HUDEP-2 (cell line): ENCODE measurements at regions not wholly inside any gene's neighbourhood (a gene's known extent, or its start where the extent isn't known, plus 50 kb on each side); places are given as distances from the start of the nearest gene placed in this dataset.
"Not testable (repeated sequence)": the region's sequence is repeated elsewhere in the genome, so short reads cannot be mapped to it uniquely, and the experiment has no call there.

Experiments used
- DNase-seq, 76 experiments: peaks; one replicate each; lab custom pipeline; 2025; ENCODE audit not compliant: unreplicated experiment in 76 of 76; lab: John Stamatoyannopoulos, UW

DNA sequence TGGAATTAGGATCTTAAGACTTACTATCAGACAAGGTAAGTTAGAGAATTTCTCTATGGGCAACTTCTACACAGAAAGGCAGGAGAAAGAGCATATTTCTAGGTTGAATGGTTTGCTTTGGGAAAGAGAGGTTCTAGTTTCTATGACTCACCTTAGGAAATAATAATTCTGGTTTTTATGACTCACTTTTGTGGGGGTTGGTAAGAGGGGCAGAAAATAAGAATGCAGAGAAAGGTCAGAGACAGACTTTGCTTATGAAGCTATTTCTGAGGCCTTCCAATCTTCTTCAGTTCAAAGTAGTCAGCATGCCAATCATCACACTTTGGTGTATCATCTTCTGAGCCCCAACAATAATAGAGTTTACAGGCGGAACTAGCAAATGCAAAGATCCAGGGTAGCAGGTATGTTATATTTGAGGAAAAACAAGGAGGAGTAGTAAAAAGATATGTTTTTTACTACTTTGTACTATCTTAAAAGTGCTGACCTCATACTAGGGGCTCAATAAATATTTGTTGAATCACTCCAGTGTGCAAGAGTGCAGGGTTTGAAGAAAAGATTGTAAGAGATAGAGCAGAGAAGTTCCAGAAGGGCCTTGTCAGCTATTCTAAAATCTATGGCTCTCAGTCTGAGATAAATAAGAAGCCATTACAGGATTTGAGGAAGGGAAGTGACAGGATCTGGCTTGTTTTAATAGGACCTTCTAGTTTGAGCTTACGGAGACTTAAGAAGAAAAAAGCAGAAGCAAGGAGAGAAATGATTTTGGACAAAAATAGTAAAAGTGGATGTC is 56.7 kb upstream of the LRFN5 start:
- DNase-seq: no peak

DNA sequence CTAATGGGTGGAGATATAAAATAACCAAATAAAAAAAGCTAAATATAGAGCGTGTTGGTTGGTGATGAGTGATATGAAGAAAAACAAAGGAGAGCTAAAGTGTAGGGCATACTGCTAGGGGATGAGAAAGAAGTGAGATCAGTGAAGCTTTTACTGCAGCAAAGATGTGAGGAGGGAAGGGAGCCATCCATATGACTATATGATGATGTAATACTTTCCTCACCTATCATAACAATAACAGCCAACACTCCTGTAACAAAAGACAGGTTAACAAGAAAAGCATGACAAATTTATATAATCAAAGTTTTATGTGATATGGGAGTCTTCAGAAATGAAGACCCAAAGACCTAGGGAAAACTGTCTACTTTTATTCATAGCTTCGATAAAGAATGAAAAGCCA is 57.4 kb upstream of the LRFN5 start:
- DNase-seq: no peak

DNA sequence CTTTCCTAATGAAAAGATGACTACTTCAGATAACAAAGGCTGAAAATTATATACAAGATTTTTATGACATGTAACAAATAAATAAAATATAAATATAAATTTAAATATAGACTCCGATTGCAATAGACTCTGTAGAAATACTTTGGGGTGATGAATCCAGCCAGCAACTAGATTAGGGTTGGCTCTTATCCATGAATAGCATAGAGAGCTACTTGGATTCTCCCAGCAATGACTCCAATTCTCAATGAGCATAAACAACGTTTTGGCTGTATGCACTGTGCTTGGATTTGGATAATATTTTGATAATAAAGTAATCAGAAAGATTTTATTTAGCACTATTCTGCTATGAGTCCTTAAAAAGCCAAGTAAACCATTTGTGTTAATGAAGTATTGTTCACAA is 58.0 kb upstream of the LRFN5 start:
- DNase-seq: no peak

DNA sequence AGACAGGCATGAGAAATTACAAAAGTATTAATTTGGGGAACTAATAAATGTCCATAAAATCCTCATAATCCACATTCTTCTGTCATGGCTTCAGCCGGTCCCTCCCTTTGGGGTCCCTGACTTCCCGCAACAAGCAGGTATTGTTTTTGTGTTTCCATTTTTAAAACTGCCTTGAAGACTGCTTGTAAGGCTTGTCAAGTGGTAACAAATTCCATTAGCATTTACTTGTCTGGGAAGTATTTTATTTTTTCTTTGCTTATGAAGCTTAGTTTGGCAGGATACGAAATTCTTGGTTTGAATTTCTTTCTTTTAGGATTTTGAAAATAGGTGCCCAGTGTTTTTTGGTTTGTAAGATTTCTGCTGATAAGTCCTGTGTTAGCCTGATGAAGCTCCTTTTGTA is 65.3 kb upstream of the LRFN5 start:
- no peak for DNase-seq

GRCh38 chr14:41532255-41532654 is 74.4 kb upstream of the LRFN5 start:
- no peak for DNase-seq

DNA sequence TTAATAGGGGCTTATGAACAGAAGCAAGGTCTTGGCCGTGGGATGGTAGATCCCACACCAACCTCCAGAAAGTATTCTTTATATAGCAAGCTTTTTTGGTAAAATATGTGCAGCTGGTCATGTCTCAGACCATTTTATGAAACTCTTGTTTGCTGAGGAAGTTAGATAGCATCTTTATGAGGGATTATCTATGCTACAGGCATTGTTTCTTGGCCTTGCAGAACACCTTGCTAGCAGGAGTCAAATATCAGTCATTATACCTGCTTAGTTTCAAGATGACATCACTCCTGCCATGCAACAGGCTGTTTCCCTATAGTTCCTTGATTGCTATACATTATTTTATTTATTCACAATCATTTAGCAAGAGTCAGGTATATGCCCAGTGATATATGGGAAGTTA is 84.8 kb upstream of the LRFN5 start:
- no peak for DNase-seq

DNA sequence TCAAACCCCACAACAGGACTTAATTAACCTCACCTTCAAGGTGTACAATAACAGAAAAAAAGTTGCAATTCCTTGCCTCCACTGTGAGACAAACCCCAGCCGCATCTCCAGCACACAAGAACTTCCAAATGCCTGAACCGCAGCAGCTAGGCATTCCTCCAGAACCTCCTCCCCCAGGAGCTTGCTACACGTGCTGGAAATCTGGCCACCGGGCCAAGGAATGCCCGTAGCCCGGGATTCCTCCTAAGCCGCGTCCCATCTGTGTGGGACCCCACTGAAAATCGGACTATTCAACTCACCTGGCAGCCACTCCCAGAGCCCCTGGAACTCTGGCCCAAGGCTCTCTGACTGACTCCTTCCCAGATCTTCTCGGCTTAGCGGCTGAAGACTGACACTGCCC is 88.6 kb upstream of the LRFN5 start:
- DNase-seq: not testable (repeated sequence)

DNA sequence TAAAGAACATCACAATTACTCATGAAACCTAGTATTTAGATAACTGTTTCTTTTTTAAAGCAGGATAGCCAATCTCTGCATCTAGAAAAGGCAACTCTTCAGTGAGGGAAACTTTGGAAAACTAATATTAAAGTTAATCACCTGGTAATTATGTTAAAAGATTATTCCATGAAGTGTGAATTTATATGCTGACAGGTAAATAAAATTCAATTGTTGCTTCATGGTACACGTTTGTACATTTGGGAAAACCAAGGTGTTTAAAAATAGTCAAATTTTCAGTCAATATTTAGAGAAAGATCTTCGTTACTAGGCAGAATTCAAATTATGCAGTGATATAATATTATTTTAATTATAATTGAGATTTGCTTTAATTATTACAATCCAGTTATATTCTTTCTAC is 100.1 kb upstream of the LRFN5 start:
- DNase-seq: no peak

GRCh38 chr14:41505491-41505890 is 101.2 kb upstream of the LRFN5 start:
- DNase-seq: no peak

DNA sequence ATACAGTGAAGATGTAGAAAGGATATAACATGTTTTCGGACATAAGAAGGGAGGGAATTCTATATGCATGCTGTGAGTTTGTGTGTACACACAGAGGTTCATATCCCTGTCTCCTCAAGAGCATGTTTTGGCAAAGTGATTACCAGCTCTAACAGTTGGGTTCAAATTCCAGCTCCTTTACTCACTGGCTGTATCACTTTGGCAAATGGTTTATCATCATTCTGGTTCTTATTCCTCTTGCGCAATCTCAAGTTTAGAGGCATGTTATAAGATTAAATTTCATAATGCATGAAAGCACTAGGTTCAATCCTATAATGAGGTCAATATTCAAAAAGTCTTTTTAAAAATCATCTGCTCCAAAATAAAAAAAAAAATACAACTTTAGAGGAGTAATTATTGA is 107.7 kb upstream of the LRFN5 start:
- DNase-seq: no peak

GRCh38 chr14:41490323-41490722 is 116.4 kb upstream of the LRFN5 start:
- DNase-seq: no peak

- DNase-seq: no peak
These were observed 117.2 kb upstream of the LRFN5 start for GRCh38 chr14:41489315-41489972.

GRCh38 chr14:41488401-41488800 is 118.3 kb upstream of the LRFN5 start:
- no peak for DNase-seq

GRCh38 chr14:41482861-41483260 is 123.8 kb upstream of the LRFN5 start:
- no peak for DNase-seq

DNA sequence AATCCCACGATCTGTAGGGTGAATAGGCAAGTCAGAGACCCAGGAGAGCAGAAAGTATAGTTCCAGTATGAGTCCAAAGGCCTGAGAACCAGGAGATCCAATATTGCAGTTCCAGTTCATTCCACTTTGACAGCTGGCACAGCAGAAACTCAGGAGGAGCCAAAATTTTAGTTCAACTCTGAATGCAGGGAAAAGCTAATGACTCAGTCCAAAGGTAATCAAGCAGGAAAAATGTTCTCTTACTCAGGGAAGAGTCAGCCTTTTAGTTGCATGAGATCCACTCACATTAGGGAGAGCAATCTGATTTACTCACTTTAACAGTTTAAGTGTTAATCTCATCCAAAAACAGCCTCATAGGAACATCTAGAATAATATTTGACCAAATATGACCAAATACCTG is 130.2 kb upstream of the LRFN5 start:
- no peak for DNase-seq

GRCh38 chr14:41461380-41461779 is 145.3 kb upstream of the LRFN5 start:
- DNase-seq: no peak

DNA sequence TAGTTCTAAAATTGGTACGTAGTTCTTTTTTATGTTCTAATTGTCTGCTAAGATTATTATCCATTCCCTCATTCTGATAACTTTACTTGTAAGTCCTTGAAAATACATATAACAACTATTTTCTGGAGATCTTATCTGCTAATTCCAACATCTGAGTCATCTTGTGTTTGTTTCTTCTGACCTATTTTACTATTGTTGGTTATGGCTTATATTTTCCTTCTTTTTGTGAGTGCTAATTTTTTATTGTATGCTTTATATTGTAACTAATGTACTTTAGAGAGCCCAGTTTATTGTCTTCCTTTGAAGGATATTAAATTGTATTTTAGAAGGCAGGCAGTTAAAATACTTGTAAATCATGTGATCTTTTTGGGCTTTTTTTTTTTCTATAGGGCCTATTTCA is 149.3 kb upstream of the LRFN5 start:
- DNase-seq: no peak

GRCh38 chr14:41449066-41449465 is 157.6 kb upstream of the LRFN5 start:
- no peak for DNase-seq

GRCh38 chr14:41446008-41446407 is 160.7 kb upstream of the LRFN5 start:
- no peak for DNase-seq

- no peak for DNase-seq
These were observed 183.2 kb upstream of the LRFN5 start for GRCh38 chr14:41423503-41423902.

DNA sequence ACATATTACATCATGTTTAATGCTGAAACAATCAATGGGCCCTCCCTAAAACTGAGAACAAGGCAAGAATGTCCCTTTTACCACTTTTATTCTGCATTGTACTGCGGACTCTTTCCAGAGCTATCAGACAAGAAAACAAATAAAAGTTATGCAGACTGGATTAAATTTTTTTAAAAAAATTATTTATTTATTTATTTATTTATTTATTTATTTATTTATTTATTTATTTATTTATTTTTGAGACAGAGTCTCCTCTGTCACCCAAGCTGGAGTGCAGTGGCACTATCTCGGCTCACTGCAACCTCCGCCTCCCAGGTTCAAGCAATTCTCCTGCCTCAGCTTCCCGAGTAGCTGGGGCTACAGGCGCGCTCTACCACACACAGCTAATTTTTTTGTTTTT is 185.4 kb upstream of the LRFN5 start:
- not testable (repeated sequence) for DNase-seq

GRCh38 chr14:41419709-41420108 is 187.0 kb upstream of the LRFN5 start:
- DNase-seq: no peak
